Stimulated activated CD4-positive, alpha-beta T cell treated with anti-CD3 and anti-CD28 coated beads, Interleukin-4, amount 100 ng/mL, for 48 hours (primary cell): ENCODE measurements at regions not wholly inside any gene's neighbourhood (a gene's known extent, or its start where the extent isn't known, plus 50 kb on each side); places are given as distances from the start of the nearest gene placed in this dataset.

Experiments
- DNase-seq, 2 donors: peaks; one replicate each; pipeline ENCODE4 v3.0.0-alpha.2; 2020; ENCODE audit warnings: low read depth in 2 of 2

- DNase-seq = no peak
Observed at GRCh38 chr9:110143485-110143884, 64.5 kb downstream of the C9orf152 start.

GRCh38 chr9:110143950-110144545 lies 63.9 kb downstream of the C9orf152 start:
- peak in 1 of 2 donors; percentile 17 for DNase-seq

DNA sequence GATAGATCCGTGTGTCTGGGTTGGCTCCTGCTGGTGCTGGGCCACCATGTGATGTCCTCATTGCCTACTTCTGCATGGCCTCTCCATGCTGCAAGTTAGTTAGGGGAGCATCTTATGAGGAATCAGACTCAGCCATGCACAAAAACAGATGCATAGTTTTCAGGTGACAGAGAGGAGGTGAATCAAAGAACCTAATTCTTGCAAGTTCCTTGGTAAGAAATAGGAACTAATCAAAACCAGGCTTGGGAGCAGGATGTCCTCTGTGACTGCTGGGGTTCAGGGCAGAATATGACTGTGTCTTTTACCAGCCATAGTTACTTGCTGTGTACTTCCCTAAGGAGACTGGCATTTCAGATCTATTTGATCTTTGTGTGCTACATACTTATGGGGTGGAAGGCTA lies 61.6 kb downstream of the C9orf152 start:
- no peak for DNase-seq

- DNase-seq = peak; percentile 47 to 57
Observed at GRCh38 chr9:110148384-110148783, 59.6 kb downstream of the C9orf152 start.

- DNase-seq = no peak
Observed at GRCh38 chr9:110148891-110149290, 59.1 kb downstream of the C9orf152 start.
